ENCODE measurements at regions not wholly inside any gene's neighbourhood (a gene's known extent, or its start where the extent isn't known, plus 50 kb on each side); places are given as distances from the start of the nearest gene placed in this dataset.

DNA sequence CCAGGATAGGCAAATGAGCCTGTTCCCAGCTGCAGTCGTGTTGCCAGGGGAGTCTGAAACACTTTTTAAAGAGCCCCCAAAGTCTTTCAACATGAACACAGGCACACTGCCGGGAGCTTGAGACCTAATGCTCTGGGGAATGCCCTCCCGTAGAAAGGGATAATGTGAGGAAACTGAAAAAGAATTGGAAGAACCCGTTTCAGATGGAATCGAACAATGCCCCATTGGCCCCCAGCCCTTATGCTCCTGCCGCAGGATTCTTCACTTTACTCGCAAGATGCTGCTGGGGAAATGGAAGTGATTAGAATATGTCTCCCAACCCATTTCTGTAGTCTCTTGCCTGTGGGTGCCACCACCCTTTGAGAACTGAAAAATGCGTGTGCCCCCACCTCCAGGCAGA lies 136.3 kb upstream of the GATA6 start:
- TF ChIP-seq, protein P1, sequence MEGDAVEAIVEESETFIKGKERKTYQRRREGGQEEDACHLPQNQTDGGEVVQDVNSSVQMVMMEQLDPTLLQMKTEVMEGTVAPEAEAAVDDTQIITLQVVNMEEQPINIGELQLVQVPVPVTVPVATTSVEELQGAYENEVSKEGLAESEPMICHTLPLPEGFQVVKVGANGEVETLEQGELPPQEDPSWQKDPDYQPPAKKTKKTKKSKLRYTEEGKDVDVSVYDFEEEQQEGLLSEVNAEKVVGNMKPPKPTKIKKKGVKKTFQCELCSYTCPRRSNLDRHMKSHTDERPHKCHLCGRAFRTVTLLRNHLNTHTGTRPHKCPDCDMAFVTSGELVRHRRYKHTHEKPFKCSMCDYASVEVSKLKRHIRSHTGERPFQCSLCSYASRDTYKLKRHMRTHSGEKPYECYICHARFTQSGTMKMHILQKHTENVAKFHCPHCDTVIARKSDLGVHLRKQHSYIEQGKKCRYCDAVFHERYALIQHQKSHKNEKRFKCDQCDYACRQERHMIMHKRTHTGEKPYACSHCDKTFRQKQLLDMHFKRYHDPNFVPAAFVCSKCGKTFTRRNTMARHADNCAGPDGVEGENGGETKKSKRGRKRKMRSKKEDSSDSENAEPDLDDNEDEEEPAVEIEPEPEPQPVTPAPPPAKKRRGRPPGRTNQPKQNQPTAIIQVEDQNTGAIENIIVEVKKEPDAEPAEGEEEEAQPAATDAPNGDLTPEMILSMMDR (IDR thresholded peaks at IDR 0.05) = no peak
- no peak for TF ChIP-seq POLR2A (IDR thresholded peaks at IDR 0.05)
